NCI-H1694 (cell line): ENCODE measurements at regions not wholly inside any gene's neighbourhood (a gene's known extent, or its start where the extent isn't known, plus 50 kb on each side); places are given as distances from the start of the nearest gene placed in this dataset.

Experiments
- DNase-seq: peaks from one replicate; lab custom pipeline; 2025; lab: John Stamatoyannopoulos, UW

DNA sequence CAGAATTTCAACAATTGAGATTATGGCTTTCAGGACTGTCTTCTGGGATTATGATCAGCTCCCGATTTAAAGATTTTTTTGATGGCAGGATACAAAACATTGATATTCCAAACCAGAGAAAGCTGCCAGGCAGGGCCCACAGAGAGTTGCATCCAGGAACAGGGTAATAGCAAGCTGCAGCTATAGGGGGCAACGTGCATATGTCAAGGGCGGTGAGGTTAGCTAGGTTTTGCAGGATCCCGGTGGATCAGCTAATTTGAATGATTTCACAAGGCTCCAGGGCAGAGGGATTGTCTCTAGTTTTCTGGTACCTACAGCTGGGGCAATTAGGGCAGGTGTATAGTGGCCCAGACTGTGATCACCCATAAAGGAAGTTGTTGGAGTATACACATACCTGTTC lies 339.4 kb downstream of the CHSY3 start:
- no peak for DNase-seq

DNA sequence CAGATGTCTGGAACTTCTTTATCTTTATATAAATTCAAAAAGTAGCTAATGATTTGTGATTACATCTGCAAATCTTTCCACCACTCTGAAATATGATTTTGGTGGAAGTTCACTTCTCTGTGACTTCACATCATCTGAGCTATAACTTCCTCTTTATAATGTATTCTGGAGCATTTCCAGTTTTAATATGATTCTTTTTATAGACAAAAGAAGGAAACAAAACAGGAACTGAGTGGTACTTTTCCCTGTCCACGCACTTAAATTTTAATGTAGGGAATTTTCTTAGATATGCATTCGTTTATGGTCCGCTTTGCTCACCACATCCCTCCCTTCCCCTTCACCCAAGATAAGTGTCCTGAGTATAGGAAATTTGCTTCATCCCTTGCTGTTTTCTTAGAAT lies 333.5 kb downstream of the CHSY3 start:
- no peak for DNase-seq
